ENCODE measurements at regions not wholly inside any gene's neighbourhood (a gene's known extent, or its start where the extent isn't known, plus 50 kb on each side); places are given as distances from the start of the nearest gene placed in this dataset.
"Not testable (repeated sequence)": the region's sequence is repeated elsewhere in the genome, so short reads cannot be mapped to it uniquely, and the experiment has no call there.

- not testable (repeated sequence) for TF ChIP-seq CTCF, POLR2A (IDR thresholded peaks at IDR 0.05)
These were observed 130.6 kb upstream of the PLEKHM1 start for GRCh38 chr17:45621087-45621486.

Data from thyroid gland (tissue), 4 donors.